Ectodermal cell (in vitro differentiated cells): ENCODE measurements at regions not wholly inside any gene's neighbourhood (a gene's known extent, or its start where the extent isn't known, plus 50 kb on each side); places are given as distances from the start of the nearest gene placed in this dataset.

Experiments used
- H3K27ac ChIP-seq: 2 replicates; pipeline ENCODE4 v1.7.0; 2013; ENCODE audit warnings: mild to moderate bottlenecking, low read depth, low read length; ENCODE audit not compliant: insufficient read depth, poor library complexity, severe bottlenecking
- H3K27me3 ChIP-seq: 2 replicates; pipeline ENCODE4 v1.7.0; 2013; ENCODE audit warnings: mild to moderate bottlenecking, low read length; ENCODE audit not compliant: insufficient read depth, control insufficient read depth, poor library complexity, severe bottlenecking
- H3K36me3 ChIP-seq: one replicate; pipeline ENCODE4 v1.7.0; 2013; ENCODE audit warnings: low read length; ENCODE audit not compliant: control insufficient read depth, insufficient read depth
- H3K4me1 ChIP-seq: one replicate; pipeline ENCODE4 v1.7.0; 2013; ENCODE audit warnings: low read length; ENCODE audit not compliant: control insufficient read depth, insufficient read depth
- H3K4me3 ChIP-seq: 2 replicates; pipeline ENCODE4 v1.7.0; 2013; ENCODE audit warnings: low read depth, low read length, control low read depth; ENCODE audit not compliant: insufficient read depth
- H3K9me3 ChIP-seq: 2 replicates; pipeline ENCODE4 v1.7.0; 2013; ENCODE audit warnings: mild to moderate bottlenecking, low read length, moderate library complexity; ENCODE audit not compliant: control insufficient read depth
- WGBS, 2 experiments: methylation state at CpG; one replicate each; pipeline ENCODE4 v1.1.7; 2013; ENCODE audit warnings: missing lambda C conversion rate in 2 of 2; 5-methylcytosine and 5-hydroxymethylcytosine counted together

- Histone ChIP-seq H3K4me3 (no peak overlapping the region), H3K36me3 (no peaks in the 10 kb centered on the region), H3K4me1 (no peaks in the 10 kb centered on the region), H3K27ac (no peak overlapping the region), H3K27me3 (no peaks in the 10 kb centered on the region), H3K9me3 (no peaks in the 10 kb centered on the region)
- 87 to 89% methylated on average over 4 of the region's 4 CpGs for WGBS, 2 experiments
These were observed 451.3 kb downstream of the NTRK3 start for GRCh38 chr15:87805117-87805820.

GRCh38 chr15:87804451-87804850 is 452.1 kb downstream of the NTRK3 start:
- Histone ChIP-seq H3K4me1 (no peaks in the 10 kb centered on the region), H3K27me3 (no peaks in the 10 kb centered on the region), H3K27ac (no peak overlapping the region), H3K9me3 (no peaks in the 10 kb centered on the region), H3K4me3 (no peak overlapping the region), H3K36me3 (no peaks in the 10 kb centered on the region)

GRCh38 chr15:87799838-87800237 is 456.7 kb downstream of the NTRK3 start:
- H3K27me3 ChIP-seq: no peaks in the 10 kb centered on the region
- H3K9me3 ChIP-seq: no peaks in the 10 kb centered on the region
- H3K36me3 ChIP-seq: no peaks in the 10 kb centered on the region
- WGBS, 2 experiments: no CpG with 5 or more reads among the region's 2 CpGs
- H3K4me1 ChIP-seq: no peaks in the 10 kb centered on the region
- no peak overlapping the region for H3K4me3 ChIP-seq
- no peak overlapping the region for H3K27ac ChIP-seq

GRCh38 chr15:87799428-87799827 is 457.1 kb downstream of the NTRK3 start:
- Histone ChIP-seq H3K9me3 (no peaks in the 10 kb centered on the region), H3K36me3 (no peaks in the 10 kb centered on the region), H3K27me3 (no peaks in the 10 kb centered on the region), H3K4me1 (no peaks in the 10 kb centered on the region), H3K4me3 (no peak overlapping the region), H3K27ac (no peak overlapping the region)
- WGBS, 2 experiments: 86 to 100% methylated on average over 2 of the region's 3 CpGs

- Histone ChIP-seq H3K4me3 (no peak overlapping the region), H3K27ac (no peak overlapping the region), H3K27me3 (no peaks in the 10 kb centered on the region), H3K4me1 (no peaks in the 10 kb centered on the region), H3K9me3 (no peaks in the 10 kb centered on the region), H3K36me3 (no peaks in the 10 kb centered on the region)
- WGBS, 2 experiments: 94 to 95% methylated on average over 4 of the region's 4 CpGs
These were observed 462.8 kb downstream of the NTRK3 start for GRCh38 chr15:87793725-87794124.

GRCh38 chr15:87792250-87793040 is 464.1 kb downstream of the NTRK3 start:
- H3K4me1 ChIP-seq: no peaks in the 10 kb centered on the region
- 80 to 81% methylated on average over 6 of the region's 6 CpGs for WGBS, 2 experiments
- no peaks in the 10 kb centered on the region for H3K36me3 ChIP-seq
- no peak overlapping the region for H3K27ac ChIP-seq
- no peaks in the 10 kb centered on the region for H3K9me3 ChIP-seq
- H3K4me3 ChIP-seq: no peak overlapping the region
- no peaks in the 10 kb centered on the region for H3K27me3 ChIP-seq

- Histone ChIP-seq H3K4me1 (peaks cover 5% of the 10 kb centered on the region), H3K27me3 (no peaks in the 10 kb centered on the region), H3K36me3 (no peaks in the 10 kb centered on the region), H3K27ac (no peak overlapping the region), H3K4me3 (no peak overlapping the region), H3K9me3 (no peaks in the 10 kb centered on the region)
- 57 to 62% methylated on average over 5 of the region's 5 CpGs for WGBS, 2 experiments
These were observed 474.4 kb downstream of the NTRK3 start for GRCh38 chr15:87781959-87782625.

- WGBS, 2 experiments: 89 to 93% methylated on average over 5 of the region's 5 CpGs
- Histone ChIP-seq H3K4me3 (no peak overlapping the region), H3K27me3 (no peaks in the 10 kb centered on the region), H3K9me3 (no peaks in the 10 kb centered on the region), H3K36me3 (no peaks in the 10 kb centered on the region), H3K27ac (no peak overlapping the region), H3K4me1 (peaks cover 14% of the 10 kb centered on the region)
These were observed 476.8 kb downstream of the NTRK3 start for GRCh38 chr15:87779746-87780145.

- WGBS, 2 experiments: 79 to 82% methylated on average over 10 of the region's 11 CpGs
- Histone ChIP-seq H3K27me3 (no peaks in the 10 kb centered on the region), H3K9me3 (no peaks in the 10 kb centered on the region), H3K4me1 (peaks cover 14% of the 10 kb centered on the region), H3K36me3 (no peaks in the 10 kb centered on the region), H3K27ac (no peak overlapping the region), H3K4me3 (no peak overlapping the region)
These were observed 478.2 kb downstream of the NTRK3 start for GRCh38 chr15:87778358-87778757.

GRCh38 chr15:87777054-87777561 is 479.4 kb downstream of the NTRK3 start:
- H3K4me3 ChIP-seq: no peak overlapping the region
- 89 to 90% methylated on average over 3 of the region's 3 CpGs for WGBS, 2 experiments
- no peaks in the 10 kb centered on the region for H3K27me3 ChIP-seq
- H3K36me3 ChIP-seq: no peaks in the 10 kb centered on the region
- no peak overlapping the region for H3K27ac ChIP-seq
- H3K9me3 ChIP-seq: no peaks in the 10 kb centered on the region
- peaks cover 14% of the 10 kb centered on the region for H3K4me1 ChIP-seq
